GM10266 (cell line): ENCODE measurements at regions not wholly inside any gene's neighbourhood (a gene's known extent, or its start where the extent isn't known, plus 50 kb on each side); places are given as distances from the start of the nearest gene placed in this dataset.

Experiments
- DNase-seq: peaks from one replicate; pipeline ENCODE4 v3.0.0; 2012; ENCODE audit errors: extremely low spot score
- TF ChIP-seq, protein P1 (sequence below): IDR thresholded peaks from 2 replicates; pipeline ENCODE4 v1.5.1; 2012; ENCODE audit warnings: mild to moderate bottlenecking, low read depth; ENCODE audit not compliant: control insufficient read depth, insufficient read depth; ENCODE audit errors: missing control alignments

GRCh38 chr5:153883854-153884611, 154.7 kb downstream of the FAM114A2 start:
- DNase-seq = no peak
- TF ChIP-seq, protein P1, sequence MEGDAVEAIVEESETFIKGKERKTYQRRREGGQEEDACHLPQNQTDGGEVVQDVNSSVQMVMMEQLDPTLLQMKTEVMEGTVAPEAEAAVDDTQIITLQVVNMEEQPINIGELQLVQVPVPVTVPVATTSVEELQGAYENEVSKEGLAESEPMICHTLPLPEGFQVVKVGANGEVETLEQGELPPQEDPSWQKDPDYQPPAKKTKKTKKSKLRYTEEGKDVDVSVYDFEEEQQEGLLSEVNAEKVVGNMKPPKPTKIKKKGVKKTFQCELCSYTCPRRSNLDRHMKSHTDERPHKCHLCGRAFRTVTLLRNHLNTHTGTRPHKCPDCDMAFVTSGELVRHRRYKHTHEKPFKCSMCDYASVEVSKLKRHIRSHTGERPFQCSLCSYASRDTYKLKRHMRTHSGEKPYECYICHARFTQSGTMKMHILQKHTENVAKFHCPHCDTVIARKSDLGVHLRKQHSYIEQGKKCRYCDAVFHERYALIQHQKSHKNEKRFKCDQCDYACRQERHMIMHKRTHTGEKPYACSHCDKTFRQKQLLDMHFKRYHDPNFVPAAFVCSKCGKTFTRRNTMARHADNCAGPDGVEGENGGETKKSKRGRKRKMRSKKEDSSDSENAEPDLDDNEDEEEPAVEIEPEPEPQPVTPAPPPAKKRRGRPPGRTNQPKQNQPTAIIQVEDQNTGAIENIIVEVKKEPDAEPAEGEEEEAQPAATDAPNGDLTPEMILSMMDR = no peak

DNA sequence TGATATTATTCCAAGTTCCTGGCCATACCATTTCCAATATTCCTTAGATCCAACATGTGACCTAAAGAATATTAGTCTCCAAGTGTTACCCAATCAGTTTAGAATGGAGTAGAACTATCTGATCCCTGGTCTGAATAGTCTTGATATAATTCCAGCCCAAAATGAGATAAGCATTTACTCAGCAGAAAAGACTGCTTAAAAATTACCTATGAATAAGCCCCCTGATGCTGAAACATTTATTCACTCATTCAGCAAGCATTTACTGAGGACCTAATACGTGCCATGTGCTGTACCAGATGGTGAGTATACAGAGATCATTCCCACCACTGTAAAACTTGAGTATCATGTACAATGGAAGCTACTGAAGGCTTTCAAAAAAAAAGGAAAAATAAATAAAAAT, 157.0 kb downstream of the FAM114A2 start:
- TF ChIP-seq, protein P1 = no peak
- no peak for DNase-seq

GRCh38 chr5:153880106-153880505, 158.6 kb downstream of the FAM114A2 start:
- TF ChIP-seq, protein P1 = no peak
- DNase-seq = no peak

DNA sequence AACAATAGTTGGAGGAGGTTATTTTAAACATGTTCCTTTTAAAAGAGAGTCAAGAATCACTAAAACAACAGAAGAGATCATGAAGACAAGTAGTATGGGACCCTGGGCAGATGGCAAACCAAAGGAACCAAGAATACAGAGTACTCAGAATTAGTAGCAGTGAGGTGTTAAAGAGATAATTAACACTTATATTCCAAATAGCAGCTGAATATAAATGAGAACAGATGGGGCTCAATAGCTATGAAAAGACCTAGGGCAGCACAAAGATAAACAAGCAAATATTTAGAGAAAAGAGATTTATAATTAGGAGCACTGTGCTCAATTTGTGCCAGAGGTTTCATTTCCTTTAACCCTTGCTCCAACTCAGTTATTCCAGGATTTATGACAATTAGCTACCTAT, 159.1 kb downstream of the FAM114A2 start:
- TF ChIP-seq, protein P1 = no peak
- DNase-seq = no peak

GRCh38 chr5:153866176-153866575, 172.5 kb downstream of the FAM114A2 start:
- DNase-seq = no peak
- TF ChIP-seq, protein P1 = no peak

DNA sequence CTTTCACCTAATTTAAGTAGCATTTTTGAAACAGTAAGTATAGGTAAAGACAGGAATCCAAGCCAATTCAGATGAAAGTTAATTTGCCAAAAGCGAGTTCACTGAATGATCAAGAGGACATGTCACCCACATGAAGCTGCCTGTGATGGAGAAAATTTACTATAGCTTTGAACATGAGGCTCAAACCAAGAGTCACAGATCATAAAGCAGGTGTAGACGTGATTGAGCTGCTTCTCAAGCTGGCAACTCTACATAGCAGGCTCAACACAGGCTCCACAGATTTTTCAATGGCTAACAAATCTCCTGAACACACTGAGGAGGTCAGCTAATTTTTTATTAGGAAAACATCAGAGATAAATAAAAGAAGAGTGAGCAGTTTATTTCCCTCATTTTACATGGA, 173.7 kb downstream of the FAM114A2 start:
- TF ChIP-seq, protein P1 = no peak
- no peak for DNase-seq

DNA sequence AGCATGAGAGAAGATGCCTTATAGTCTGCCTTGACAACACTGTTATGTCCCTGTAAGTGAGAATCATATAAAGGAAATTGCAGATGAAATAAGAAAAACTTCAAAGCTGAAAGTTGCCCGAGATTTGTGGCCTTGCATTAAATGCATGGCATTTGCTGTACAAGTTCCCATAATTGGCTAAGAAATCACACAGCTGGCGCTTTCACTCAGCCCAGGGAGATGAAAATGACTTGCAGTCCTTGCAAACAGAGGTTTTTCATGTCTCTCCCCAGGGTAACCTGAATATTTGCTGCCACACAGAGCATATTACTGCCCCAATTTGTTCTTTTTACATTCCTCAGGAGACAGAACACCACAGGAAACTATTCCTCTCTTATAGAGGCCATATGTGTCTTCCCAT, 174.8 kb downstream of the FAM114A2 start:
- DNase-seq = no peak
- TF ChIP-seq, protein P1 = no peak
